OCI-LY7 (cell line): ENCODE measurements at regions not wholly inside any gene's neighbourhood (a gene's known extent, or its start where the extent isn't known, plus 50 kb on each side); places are given as distances from the start of the nearest gene placed in this dataset.

Experiments used
- CTCF ChIP-seq: fragments of 200-600 bp; sonication (generic); conservative IDR thresholded peaks from 2 replicates; pipeline ENCODE4 v1.5.1; 2014; ENCODE audit warnings: mild to moderate bottlenecking, antibody characterized with exemption, low read length, moderate library complexity, mixed read lengths
- EZH2phosphoT487 ChIP-seq: fragments of 200-600 bp; sonication (generic); IDR thresholded peaks from 2 replicates; pipeline ENCODE4 v1.6.1; 2018; ENCODE audit warnings: low read depth, borderline replicate concordance, mild to moderate bottlenecking, mixed run types, antibody characterized with exemption, low read length, moderate library complexity, mixed read lengths

GRCh38 chr10:29032169-29032568 is 256.7 kb upstream of the LYZL1 start:
- TF ChIP-seq CTCF: no peak
- TF ChIP-seq EZH2phosphoT487: no peak
